SK-N-SH (cell line): ENCODE measurements at regions not wholly inside any gene's neighbourhood (a gene's known extent, or its start where the extent isn't known, plus 50 kb on each side); places are given as distances from the start of the nearest gene placed in this dataset.

ENCODE experiments used
- CTCF ChIA-PET: fragments of 300-600, 350-600 bp; formaldehyde crosslinking; extraction: SDS; loops from one replicate; lab custom pipeline; 2021; lab: Yijun Ruan, JAX
- POLR2A ChIA-PET: fragments of 350-600 bp; sonication (Branson Sonifier 250); formaldehyde crosslinking; extraction: SDS; loops from one replicate; lab custom pipeline; 2020; ENCODE audit warnings: antibody characterized with exemption, inconsistent platforms; lab: Yijun Ruan, JAX
- DNase-seq: peaks from one replicate; pipeline ENCODE4 v3.0.0; 2012
- H2AFZ ChIP-seq: fragments of 200-600 bp; sonication (generic); 2 replicates; pipeline ENCODE4 v1.8.1; 2016; ENCODE audit warnings: antibody characterized with exemption, mild to moderate bottlenecking, low read depth
- H3F3A ChIP-seq: fragments of 200-600 bp; sonication (generic); replicated peaks from 2 replicates; pipeline ENCODE3; 2016; ENCODE audit warnings: antibody characterized with exemption, mild to moderate bottlenecking; ENCODE audit not compliant: insufficient read depth
- H3K27ac ChIP-seq, 2 experiments: fragments of 200-500 bp in 1 of 2; fragments of 200-600 bp in 1 of 2; sonication (Bioruptor generic) in 1 of 2; sonication (generic), shearing (Covaris generic) in 1 of 2; 2 replicates each; pipeline versions ENCODE4 v1.5.1 to v1.6.1; 2014 to 2016; ENCODE audit warnings: low read depth in 2 of 2, inconsistent platforms in 1 of 2, low read length in 1 of 2, mild to moderate bottlenecking in 1 of 2, mixed read lengths in 1 of 2
- H3K27me3 ChIP-seq: fragments of 200-600 bp; sonication (generic), shearing (Covaris generic); 2 replicates; pipeline ENCODE4 v1.6.1; 2016; ENCODE audit warnings: mixed run types; ENCODE audit not compliant: insufficient read depth
- H3K36me3 ChIP-seq, 2 experiments: fragments of 200-500 bp in 1 of 2; fragments of 200-600 bp in 1 of 2; sonication (Bioruptor generic) in 1 of 2; sonication (generic) in 1 of 2; replicated peaks in 1 of 2; 2 replicates each; pipeline versions ENCODE3 to v1.5.1; 2014 to 2016; ENCODE audit warnings: low read length in 1 of 2, mild to moderate bottlenecking in 1 of 2; ENCODE audit not compliant: insufficient read depth in 2 of 2, control insufficient read depth in 1 of 2
- H3K4me1 ChIP-seq, 2 experiments: fragments of 200-500 bp in 1 of 2; fragments of 200-600 bp in 1 of 2; sonication (Bioruptor generic) in 1 of 2; sonication (generic), shearing (Covaris generic) in 1 of 2; 2 replicates each; pipeline versions ENCODE4 v1.5.1 to v1.6.1; 2014 to 2016; ENCODE audit warnings: low read depth in 1 of 2, low read length in 1 of 2, mixed run types in 1 of 2; ENCODE audit not compliant: insufficient read depth in 2 of 2, control insufficient read depth in 1 of 2
- H3K4me2 ChIP-seq: fragments of 200-600 bp; sonication (generic), shearing (Covaris generic); 2 replicates; pipeline ENCODE4 v1.6.1; 2017; ENCODE audit warnings: mixed run types
- H3K4me3 ChIP-seq, 2 experiments: fragments of 200-500 bp in 1 of 2; fragments of 200-600 bp in 1 of 2; sonication (Bioruptor generic) in 1 of 2; sonication (generic), shearing (Covaris generic) in 1 of 2; 2 replicates each; pipeline versions ENCODE4 v1.5.1 to v1.8.1; 2014 to 2016; ENCODE audit warnings: low read depth in 2 of 2, inconsistent platforms in 1 of 2, low read length in 1 of 2, mild to moderate bottlenecking in 1 of 2, mixed read lengths in 1 of 2, moderate library complexity in 1 of 2
- H3K79me2 ChIP-seq: fragments of 200-600 bp; sonication (generic); 2 replicates; pipeline ENCODE4 v1.8.1; 2017; ENCODE audit warnings: mild to moderate bottlenecking; ENCODE audit not compliant: insufficient read depth
- H3K9ac ChIP-seq: fragments of 200-600 bp; sonication (generic); 2 replicates; pipeline ENCODE4 v1.6.1; 2017; ENCODE audit warnings: mixed run types
- H3K9me2 ChIP-seq: fragments of 200-600 bp; sonication (generic); 2 replicates; pipeline ENCODE4 v1.6.1; 2017; ENCODE audit warnings: mixed run types
- H3K9me3 ChIP-seq: fragments of 200-600 bp; sonication (generic); 2 replicates; pipeline ENCODE4 v1.6.1; 2017; ENCODE audit warnings: mixed run types, mild to moderate bottlenecking, moderate library complexity
- H4K20me1 ChIP-seq: fragments of 200-600 bp; sonication (generic); 2 replicates; pipeline ENCODE4 v1.6.1; 2017; ENCODE audit warnings: mild to moderate bottlenecking, mixed run types; ENCODE audit not compliant: insufficient read depth
- EZH2phosphoT487 ChIP-seq: fragments of 200-600 bp; sonication (generic); IDR thresholded peaks from 2 replicates; pipeline ENCODE4 v1.6.1; 2017; ENCODE audit warnings: low read depth, mixed run types, mild to moderate bottlenecking, antibody characterized with exemption, moderate library complexity, borderline replicate concordance
- GABPA ChIP-seq: IDR thresholded peaks from 2 replicates; pipeline ENCODE4 v1.4.0; 2012; ENCODE audit warnings: low read depth, mild to moderate bottlenecking
- RAD21 ChIP-seq: IDR thresholded peaks from 2 replicates; pipeline ENCODE4 v1.6.1; 2012; ENCODE audit warnings: mild to moderate bottlenecking, low read length
- REST ChIP-seq: IDR thresholded peaks from 2 replicates; pipeline ENCODE4 v1.6.1; 2012; ENCODE audit warnings: mild to moderate bottlenecking, low read depth, low read length, moderate library complexity
- SIN3A ChIP-seq: IDR thresholded peaks from 2 replicates; pipeline ENCODE4 v1.6.1; 2012; ENCODE audit warnings: low read depth, mild to moderate bottlenecking, low read length, moderate library complexity, borderline replicate concordance
- SMC3 ChIP-seq: IDR thresholded peaks from 2 replicates; pipeline ENCODE4 v1.6.1; 2012; ENCODE audit warnings: low read depth, low read length, improper control_type of control experiment
- TAF1 ChIP-seq: IDR thresholded peaks from 2 replicates; pipeline ENCODE4 v1.6.1; 2012; ENCODE audit warnings: low read depth, mild to moderate bottlenecking, low read length, moderate library complexity, borderline replicate concordance
- WGBS: methylation state at CpG from one replicate; pipeline ENCODE4 v1.1.6; 2017; ENCODE audit warnings: low lambda C conversion rate; 5-methylcytosine and 5-hydroxymethylcytosine counted together

- POLR2A ChIA-PET, result interaction anchor here (0.7 kb wide), 1 partner anchor 41 kb away, joined by 4 read pairs; no protein-coding TSS in a partner anchor
- WGBS, result 20% methylated on average over 2 of the region's 2 CpGs
- CTCF ChIA-PET, result interaction anchor here (1.6 kb wide), 1 partner anchor 302 kb away, joined by 3 read pairs; no protein-coding TSS in a partner anchor
These were observed 179.9 kb downstream of the NPHP4 start for GRCh38 chr1:5812295-5812694.

DNA sequence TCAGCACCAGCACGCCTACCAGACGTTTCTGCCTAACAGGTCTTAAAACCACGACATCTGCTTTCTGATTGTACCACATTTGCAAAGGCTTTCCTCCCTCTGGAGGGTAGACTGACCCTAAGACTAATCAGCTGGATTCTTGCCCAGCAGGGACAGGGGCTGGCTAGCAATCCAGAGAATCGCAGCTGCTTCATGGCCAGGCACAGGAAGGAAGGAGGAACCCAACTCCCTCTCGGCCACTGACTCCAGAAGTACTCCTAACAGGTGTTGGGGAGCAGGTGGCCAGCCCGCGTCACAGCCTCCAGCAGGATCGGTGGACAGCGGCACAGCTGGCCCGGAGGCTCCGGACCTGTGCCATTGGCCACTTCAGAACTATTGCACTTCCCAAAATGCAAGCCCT lies 180.8 kb downstream of the NPHP4 start:
- Histone ChIP-seq H3K4me3 (no peak overlapping the region), H2AFZ (no peak overlapping the region), H3K36me3 (no peaks in the 10 kb centered on the region), H3K79me2 (no peaks in the 10 kb centered on the region), H3K4me2 (no peak overlapping the region), H3F3A (no peaks in the 10 kb centered on the region), H3K27ac (no peak overlapping the region), H3K4me1 (peaks cover 0 to 11% of the 10 kb centered on the region in 2 experiments; a peak in 1 of 4 replicates), H4K20me1 (no peaks in the 10 kb centered on the region), H3K27me3 (no peaks in the 10 kb centered on the region), H3K9me3 (no peaks in the 10 kb centered on the region), H3K9me2 (no peaks in the 10 kb centered on the region), H3K9ac (no peak overlapping the region)
- CTCF ChIA-PET, result interaction anchor here (1.3 to 1.6 kb wide), 2 partner anchors 66 to 301 kb away, joined by 3 to 4 read pairs; no protein-coding TSS in a partner anchor
- POLR2A ChIA-PET, result no interaction called here
- peak; percentile 80 for DNase-seq
- 2% methylated on average over 7 of the region's 11 CpGs for WGBS
- no peak for TF ChIP-seq TAF1
- no peak for TF ChIP-seq REST
- TF ChIP-seq GABPA, result no peak
- no peak for TF ChIP-seq EZH2phosphoT487
- TF ChIP-seq SMC3, result no peak

More at GRCh38 chr1:5812295-5812694, 179.9 kb downstream of the NPHP4 start:
- Histone ChIP-seq H3K9me3 (no peaks in the 10 kb centered on the region), H3K9me2 (no peaks in the 10 kb centered on the region), H3K79me2 (no peaks in the 10 kb centered on the region), H3K4me1 (peaks cover 0 to 11% of the 10 kb centered on the region in 2 experiments; a peak in 1 of 4 replicates), H3K4me2 (no peak overlapping the region), H4K20me1 (no peaks in the 10 kb centered on the region), H3F3A (no peaks in the 10 kb centered on the region), H3K36me3 (no peaks in the 10 kb centered on the region), H3K4me3 (no peak overlapping the region), H3K27ac (no peak overlapping the region), H3K27me3 (no peaks in the 10 kb centered on the region), H3K9ac (no peak overlapping the region), H2AFZ (no peak overlapping the region)
- no peak for TF ChIP-seq RAD21
- TF ChIP-seq SIN3A, result no peak
- TF ChIP-seq TAF1, result no peak
- TF ChIP-seq REST, result no peak
- DNase-seq, result no peak
